CD4-positive, alpha-beta T cell treated with Interleukin-12 subunit alpha and Interleukin-12 subunit beta, for 1 hour (primary cell): ENCODE measurements at regions not wholly inside any gene's neighbourhood (a gene's known extent, or its start where the extent isn't known, plus 50 kb on each side); places are given as distances from the start of the nearest gene placed in this dataset.
"Not testable (repeated sequence)": the region's sequence is repeated elsewhere in the genome, so short reads cannot be mapped to it uniquely, and the experiment has no call there.

ENCODE experiments used
- DNase-seq: peaks from one replicate; pipeline ENCODE4 v3.0.0-alpha.2; 2020

DNA sequence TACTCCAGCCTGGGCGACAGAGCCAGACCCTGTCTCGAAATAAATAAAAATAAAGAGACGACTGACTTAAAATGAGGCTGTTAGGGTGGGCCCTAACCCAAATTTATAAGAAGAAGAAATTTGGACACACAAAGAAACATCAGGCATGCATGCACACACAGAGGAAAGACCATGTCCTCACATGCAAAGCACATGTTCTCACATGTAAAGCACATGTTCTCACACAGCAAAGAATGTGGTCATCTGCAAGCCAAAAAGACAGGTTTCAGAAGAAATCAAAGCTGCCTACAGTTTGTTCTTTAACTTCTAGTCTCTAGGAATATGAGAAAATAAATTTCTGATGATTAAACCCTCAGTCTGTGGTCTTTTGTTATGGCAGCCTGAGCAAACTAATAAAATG is 132.3 kb upstream of the CRIM1 start:
- no peak for DNase-seq

DNA sequence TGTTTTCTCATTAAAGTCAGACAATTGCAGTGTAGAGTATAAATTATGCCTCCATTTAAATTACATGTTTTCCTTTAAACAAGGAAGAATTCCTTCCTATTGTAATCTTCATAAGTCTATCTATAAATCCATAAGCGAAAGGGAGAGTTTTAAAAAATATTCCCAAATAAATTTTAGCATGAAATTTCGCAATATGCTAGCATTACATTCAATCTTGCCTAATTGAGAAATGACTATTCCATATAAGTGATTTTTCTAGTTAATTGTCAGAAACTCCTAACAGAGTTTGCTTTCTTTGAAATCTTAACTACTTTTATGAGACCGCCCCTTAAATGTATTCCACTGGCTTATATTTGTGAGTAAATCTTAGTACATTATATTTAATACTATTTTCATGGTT is 133.1 kb upstream of the CRIM1 start:
- DNase-seq, result no peak

DNA sequence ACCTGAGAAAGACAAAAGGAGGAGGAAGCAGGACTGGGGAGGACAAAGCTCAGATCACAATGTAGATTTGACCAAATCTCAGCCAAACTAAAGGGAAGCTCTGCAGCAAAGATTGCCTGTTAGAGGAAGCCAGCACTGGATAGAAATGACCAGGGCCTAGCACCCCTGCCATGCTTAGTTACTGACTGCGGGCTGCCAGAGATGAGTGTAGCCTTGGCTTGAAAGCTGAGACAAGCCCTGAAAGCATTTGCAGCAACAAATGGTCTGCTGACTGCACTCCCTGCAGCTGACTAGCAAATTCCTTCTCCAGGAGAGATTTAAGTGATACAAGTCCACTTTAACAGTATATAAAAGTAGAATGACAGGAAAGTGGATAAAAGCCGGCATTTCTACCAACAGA is 140.9 kb upstream of the CRIM1 start:
- DNase-seq, result no peak

DNA sequence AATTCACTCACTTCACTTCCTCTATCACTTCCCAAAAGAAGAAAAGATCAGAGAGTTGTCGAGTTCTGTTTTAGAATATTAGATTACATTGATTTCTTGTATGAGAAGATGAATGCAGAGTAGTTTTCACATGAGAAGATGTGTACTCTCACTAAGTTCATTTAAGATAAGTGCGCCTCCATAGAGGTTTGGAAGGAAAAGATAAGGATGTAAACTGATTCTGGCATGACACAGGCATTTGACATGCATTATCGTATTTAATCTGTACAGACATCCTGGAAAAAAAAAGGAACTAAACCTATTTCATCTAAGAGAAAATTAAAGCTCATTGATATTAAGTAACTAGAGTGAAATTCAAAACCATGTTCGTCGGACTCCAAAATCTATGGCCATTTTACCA is 152.2 kb upstream of the CRIM1 start:
- no peak for DNase-seq

DNA sequence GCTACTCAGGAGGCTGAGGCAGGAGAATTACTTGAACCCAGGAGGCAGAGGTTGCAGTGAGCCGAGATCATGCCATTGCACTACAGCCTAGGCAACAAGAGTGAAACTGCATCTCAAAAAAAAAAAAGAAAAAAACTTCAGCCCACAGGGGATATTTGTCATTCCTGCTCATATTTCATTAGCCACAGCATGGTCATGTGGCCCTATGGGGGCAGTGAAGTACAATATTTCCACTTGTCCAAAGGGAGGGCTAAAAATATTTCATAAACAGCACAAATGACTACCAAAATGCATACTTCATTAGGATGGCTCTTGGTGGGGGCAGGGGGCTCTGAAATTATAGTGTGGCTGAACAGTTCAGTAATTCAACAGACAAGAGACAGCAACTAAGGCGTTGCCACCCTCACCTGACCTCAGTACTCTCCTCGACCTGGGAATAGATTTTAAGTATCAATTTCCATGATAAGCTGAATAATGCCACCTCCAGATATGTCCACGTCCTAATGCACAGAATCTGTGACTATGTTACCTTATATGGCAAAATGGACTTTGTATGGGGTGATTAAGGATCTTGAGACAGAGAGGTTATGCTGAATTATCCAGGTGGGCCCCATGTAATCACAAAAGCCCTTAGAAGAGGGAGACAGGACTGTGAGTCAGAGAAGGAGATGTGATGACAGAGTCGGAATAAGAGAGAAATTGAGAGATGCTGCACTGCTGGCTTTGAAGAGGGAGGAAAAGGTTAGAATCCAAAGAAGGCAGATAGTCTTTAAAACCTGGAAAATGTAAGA is 158.2 kb upstream of the CRIM1 start:
- no peak for DNase-seq

DNA sequence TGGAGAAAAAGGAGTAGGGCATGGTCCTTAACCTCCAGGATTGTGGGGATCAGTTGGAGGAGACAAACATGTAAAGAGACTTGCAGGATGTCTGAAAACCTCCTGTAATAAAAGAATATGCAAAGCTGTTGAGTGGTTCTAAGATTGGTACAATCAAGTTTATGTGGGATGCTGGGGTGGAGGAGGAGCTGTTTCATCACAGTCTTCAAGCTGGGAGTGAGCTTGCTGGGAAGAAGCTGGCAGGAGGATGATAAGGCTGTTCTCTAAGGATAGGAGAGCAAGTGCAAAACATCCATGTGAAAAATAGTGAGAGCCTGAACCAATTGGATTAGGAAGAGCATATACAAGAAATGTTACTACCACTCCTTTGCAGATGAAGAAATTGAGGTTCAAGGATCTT is 161.9 kb upstream of the CRIM1 start:
- no peak for DNase-seq

DNA sequence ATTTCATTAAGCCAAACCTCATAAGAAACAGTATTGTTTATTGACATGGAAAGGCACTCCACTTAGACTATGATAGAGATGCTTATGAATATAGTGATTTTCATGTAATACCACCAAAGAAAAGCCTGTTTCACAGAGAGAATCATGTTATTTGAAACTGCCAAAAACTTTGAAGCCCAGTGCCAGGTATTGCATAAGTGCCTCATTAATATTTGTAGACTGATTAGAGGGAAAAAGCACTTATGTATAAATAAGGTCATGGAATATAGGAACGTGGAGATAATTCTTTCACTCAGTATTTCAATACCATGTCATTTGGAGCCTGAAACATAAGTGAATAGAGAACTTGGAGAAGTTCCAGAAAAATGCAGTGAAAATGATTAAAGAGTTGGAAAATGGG is 162.6 kb upstream of the CRIM1 start:
- no peak for DNase-seq

DNA sequence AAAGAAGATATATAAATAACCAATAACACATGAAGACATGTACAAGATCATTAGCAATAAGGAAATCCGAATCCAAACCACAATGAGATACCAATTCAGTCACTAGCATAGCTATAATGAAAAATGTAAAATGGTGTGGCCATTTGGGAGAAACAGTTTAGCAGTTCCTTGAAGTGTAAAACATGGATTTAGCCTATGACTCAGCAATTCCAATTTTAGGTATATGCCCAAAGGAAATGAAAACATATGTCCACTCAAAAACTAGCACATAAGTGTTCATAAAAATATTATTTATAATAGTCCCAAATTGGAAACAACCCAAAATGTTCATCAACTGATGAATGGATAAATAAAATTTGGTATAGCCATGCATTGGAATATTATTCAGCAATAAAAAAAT is 165.5 kb upstream of the CRIM1 start:
- no peak for DNase-seq

DNA sequence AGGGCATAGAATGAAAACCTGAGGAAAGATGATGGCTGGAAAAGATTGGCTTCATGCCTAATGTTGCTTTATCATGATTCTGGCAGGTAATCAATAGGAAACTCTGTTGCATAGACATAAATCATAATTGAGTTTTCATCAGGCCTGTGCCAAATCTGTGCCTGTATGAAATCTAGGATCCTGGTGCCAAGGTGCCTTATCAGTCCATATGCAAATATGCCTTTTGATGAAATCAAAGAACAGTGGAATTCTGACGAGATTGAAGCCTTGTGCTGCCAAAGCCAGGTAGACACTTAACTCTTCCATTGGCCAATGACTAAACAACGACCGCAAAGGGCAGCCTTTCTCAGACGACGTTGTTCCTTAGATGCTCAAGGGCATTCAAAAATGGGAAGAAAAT is 170.0 kb upstream of the CRIM1 start:
- DNase-seq, result no peak

DNA sequence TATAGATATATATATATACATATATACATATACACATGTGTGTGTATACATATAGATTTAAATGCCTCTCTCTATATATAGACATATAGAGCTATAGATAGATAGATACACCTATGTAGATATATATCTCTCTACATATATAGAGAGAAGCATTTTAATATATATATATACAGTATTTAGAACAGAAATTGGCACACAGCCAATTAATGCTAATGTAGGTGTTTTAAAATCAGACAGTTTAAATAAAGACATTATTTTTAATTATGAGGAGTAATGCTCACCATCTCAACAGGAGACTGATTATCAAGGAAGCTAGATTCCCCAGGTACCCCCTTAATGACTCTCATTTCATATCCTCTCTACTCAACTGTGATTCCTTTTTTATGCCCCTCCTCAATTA is 170.7 kb upstream of the CRIM1 start:
- DNase-seq, result no peak

DNA sequence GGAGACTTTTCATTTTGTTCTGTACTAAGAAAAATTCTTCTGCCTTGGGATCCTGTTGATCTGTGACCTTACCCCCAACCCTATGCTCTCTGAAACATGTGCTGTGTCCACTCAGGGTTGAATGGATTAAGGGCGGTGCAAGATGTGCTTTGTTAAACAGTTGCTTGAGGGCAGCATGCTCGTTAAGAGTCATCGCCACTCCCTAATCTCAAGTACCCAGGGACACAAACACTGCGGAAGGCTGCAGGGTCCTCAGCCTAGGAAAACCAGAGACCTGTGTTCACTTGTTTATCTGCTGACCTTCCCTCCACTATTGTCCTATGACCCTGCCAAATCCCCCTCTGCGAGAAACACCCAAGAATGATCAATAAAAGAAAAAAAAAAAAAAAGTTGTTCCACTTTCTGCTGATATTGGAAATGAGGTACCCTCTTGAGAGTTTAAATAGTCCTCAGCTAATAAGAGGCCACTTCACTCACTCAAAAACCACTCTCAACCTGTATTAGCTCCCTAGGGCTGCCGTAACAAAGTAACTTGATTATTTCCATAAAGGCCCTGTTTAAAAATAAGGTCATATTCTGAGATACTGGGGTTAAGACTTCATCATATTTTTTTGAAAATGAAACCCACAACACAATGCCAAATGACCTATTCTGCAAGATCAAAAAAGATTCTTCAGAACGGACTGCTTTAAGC is 174.6 kb upstream of the CRIM1 start:
- DNase-seq, result not testable (repeated sequence)

DNA sequence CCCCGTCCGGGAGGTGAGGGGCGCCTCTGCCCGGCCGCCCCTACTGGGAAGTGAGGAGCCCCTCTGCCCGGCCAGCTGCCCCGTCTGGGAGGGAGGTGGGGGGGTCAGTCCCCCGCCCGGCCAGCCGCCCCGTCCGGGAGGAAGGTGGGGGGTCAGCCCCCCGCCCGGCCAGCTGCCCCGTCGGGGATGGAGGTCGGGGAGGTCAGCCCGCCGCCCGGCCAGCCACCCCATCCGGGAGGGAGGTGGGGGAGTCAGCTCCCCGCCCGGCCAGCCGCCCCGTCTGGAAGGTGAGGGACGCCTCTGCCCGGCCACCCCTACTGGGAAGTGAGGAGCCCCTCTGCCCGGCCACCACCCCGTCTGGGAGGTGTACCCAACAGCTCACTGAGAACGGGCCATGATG is 175.3 kb upstream of the CRIM1 start:
- not testable (repeated sequence) for DNase-seq

DNA sequence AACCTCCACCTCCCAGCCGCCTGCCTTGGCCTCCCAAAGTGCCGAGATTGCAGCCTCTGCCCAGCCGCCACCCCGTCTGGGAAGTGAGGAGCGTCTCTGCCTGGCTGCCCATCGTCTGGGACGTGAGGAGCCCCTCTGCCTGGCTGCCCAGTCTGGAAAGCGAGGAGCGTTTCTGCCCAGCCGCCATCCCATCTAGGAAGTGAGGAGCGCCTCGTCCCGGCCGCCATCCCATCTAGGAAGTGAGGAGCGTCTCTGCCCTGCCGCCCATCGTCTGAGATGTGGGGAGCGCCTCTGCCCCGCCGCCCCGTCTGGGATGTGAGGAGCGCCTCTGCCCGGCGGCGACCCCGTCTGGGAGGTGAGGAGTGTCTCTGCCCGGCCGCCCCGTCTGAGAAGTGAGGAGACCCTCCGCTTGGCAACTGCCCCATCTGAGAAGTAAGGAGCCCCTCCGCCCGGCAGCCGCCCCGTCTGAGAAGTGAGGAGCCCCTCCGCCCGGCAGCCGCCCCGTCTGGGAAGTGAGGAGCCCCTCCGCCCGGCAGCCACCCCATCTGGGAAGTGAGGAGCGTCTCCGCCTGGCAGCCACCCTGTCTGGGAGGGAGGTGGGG is 175.8 kb upstream of the CRIM1 start:
- DNase-seq, result not testable (repeated sequence)

DNA sequence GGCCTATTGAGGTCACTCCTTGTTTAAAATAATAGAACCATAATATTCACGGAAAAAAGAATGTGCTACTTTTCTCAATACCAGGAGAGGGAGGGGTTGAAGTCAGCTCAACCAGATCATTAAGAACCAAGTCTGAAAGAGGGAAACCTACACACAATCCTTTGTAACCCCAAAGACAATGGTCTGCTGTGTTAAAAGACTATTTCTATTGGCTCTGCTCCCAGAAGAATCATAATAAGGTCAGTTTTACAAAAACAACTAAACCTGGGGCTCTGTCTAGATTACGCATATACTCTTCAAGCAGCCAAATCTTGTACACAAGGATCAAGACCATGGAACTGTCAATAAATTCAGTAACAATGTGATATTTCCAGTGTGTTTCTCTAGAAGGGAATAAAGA is 177.2 kb upstream of the CRIM1 start:
- no peak for DNase-seq

DNA sequence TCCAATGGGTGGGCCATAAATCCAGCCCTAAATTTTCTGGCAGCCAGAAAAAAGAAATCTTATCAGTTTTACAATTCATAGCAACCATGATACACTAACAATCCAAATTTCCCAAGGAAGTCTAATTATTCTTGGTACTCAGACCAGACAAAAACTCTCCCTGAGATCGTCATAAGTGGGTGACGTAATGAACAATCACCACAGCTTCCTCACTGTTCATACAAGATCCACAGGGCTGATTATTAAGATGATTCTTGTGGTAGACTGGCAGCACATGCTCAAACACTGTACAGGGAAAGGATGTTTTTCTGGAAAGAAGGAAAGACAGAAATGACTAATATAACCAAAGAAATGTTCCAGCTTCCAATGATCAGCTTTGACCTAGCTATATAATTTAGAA is 178.3 kb upstream of the CRIM1 start:
- no peak for DNase-seq

DNA sequence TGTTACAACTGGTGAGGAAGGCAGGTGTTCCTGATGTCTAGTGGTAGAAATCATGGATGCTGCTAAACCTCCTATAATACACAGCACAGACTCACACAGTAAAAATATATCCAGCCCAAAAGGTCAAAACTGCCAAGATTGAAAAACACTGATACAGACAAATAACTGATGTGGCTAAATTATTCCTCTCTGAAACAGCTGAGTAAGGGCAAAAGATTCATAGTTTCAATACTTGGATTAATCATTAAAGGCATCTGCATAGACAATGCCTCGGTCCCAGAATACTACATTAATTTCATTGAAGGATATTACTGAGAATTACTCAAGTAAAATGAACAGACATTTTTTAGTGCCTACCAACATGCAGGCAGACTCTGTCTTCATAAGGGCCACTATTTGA is 180.7 kb upstream of the CRIM1 start:
- DNase-seq, result no peak

DNA sequence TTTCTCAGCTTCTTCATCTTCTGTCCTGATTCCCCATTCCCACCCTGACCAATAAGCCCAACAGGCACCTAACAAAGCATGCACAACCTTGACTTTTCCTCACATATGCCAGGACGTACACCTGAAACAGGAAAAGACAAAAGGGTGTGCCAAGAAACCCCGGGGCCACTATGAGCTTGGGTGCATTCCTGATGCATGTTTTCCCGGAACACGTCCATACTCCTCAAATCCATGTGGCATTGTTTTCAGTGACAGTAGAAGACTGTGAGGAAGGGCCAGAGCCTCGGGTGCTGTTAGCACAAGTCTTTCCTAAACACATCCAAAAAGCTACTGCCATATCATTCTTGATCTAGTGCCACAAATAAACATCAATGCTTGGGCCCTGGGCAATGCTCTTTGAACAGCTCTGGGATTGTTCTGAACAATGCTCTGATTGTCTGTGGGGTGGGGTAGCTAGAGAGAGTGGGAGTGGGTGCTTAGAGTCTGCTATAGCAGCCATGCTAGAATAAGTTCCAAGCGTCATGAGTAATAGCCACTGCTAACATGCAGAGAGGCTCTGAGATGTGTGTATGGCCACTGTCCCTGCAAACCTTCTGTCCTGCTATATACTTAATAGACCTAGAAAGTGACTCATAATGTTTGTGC is 181.7 kb upstream of the CRIM1 start:
- no peak for DNase-seq

DNA sequence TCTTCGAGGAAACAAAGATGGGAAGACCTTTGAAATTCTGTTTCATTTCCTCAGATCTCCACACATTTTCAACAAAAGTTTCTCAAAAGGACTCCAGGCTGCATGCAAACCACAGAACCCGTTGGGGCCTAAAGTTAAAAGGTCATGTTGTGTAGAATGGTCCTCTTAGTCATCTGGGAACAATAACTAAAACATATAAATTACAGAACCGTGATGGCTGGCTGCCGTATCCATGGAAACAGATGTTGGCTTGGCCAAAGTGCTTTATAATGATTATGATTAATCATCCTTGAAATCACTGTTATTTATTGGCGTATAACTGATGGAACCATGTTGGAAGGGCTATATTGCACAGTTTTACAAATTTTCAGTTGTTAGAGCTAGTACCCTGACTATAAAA is 182.8 kb upstream of the CRIM1 start:
- DNase-seq, result no peak

DNA sequence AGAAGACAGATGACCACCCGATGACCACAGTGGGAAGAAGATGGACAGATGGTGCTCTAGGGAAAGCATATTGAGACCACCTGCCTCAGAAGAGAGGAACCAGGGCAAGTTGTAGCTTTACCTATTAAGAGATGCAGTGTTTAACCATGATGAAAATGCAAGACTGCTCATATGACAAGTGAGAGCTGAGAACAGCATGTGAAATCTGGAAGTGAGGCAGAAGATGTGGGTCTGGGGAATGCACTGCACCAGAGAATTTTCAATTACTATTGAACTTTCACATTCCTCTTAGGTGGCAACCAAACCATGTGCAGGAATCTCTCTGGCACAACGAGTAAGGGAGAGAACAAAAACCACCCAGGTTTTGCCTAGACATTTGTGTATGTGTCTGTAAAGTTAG is 184.8 kb upstream of the CRIM1 start:
- no peak for DNase-seq

DNA sequence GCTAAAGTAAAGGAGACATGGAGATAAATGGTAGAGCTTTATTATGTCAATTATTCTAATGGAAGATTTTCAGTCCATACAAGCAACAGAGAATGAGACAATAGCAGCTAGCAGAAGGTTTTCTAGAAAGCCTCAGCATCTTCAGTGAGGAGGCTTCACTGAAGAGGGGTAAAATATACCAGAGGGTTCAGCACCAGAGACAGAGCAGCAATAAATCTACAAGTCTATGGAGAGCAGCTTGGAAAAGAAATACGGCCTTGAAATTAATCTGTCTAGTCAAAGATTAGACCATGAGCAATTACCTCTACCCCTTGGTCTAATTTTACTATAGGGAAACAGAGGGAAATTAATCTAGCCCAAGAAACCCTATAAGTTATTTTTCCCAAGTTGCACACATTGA is 185.7 kb upstream of the CRIM1 start:
- no peak for DNase-seq

DNA sequence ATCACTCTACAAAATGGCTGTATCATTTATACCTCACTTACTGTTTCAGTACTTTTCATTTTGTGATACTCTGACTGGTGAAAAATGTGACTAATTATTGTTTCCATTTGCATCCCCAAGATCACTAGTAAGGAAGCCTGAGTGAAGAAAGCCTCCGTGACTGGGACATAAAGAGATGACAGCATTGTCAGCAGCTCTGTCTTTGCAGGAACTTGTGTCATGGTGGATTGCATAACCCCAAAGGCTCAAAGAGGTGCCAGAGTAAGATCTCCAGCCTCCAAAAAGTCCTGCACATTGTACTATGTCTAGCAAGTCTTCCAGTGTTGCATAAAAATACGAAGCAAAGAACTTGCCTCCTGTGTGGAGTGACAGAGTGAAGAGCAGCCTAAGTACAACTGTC is 187.5 kb upstream of the CRIM1 start:
- no peak for DNase-seq

DNA sequence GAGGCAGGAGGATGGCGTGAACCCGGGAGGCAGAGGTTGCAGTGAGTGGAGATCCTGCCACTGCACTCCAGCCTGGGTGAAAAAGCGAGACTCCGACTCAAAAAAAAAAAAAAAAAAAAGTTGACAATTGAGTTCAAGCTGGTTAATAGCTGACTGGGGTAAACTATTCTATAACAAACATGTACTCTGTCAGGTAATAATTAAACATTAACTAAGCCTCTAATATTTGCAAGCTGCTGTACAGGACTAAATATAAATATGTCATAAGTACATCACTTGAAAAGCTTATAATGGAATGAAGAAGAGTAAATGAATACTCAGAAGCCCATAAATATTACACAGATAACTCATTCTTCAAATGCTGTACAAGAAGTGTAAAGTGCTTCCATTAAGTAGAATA is 190.4 kb upstream of the CRIM1 start:
- DNase-seq, result no peak

DNA sequence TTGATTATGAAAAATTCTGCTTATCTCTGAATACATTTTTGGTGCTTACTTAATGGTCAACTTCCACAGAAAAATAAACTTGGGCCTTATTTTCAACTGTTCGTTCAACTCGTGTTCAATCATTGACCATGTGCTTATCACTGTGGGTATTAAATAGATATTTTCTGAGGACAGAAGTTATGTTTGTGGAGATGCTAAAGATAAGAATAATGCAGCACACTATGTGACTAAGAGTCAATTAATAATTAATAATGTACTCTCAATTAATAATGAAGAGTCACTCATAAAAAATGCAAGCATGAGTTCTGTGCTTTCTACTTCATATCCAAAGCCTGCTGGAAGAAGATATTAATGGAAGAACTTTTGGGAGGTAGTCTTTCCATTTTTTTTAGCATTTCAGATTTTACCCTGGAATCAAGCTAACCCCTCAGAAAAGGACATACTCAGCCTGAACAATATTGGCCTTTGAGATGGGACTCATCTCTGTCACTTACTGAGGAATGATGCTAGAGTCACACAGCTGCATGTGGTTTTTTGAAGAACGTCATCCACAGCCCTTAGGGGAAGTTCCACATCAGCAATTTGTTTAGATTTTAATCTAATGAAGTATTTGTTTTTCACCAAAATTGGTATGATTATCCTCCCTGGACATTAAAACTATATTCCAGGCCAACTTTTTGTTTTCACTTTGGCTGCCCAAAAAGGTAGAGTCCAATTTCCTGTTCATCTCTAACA is 191.9 kb upstream of the CRIM1 start:
- no peak for DNase-seq
